Stimulated activated CD4-positive, alpha-beta T cell treated with anti-CD3 and anti-CD28 coated beads, Interleukin-4, amount 100 ng/mL, for 48 hours (primary cell): ENCODE measurements at regions not wholly inside any gene's neighbourhood (a gene's known extent, or its start where the extent isn't known, plus 50 kb on each side); places are given as distances from the start of the nearest gene placed in this dataset.

Experiments
- DNase-seq, 2 donors: peaks; one replicate each; pipeline ENCODE4 v3.0.0-alpha.2; 2020; ENCODE audit warnings: low read depth in 2 of 2

DNA sequence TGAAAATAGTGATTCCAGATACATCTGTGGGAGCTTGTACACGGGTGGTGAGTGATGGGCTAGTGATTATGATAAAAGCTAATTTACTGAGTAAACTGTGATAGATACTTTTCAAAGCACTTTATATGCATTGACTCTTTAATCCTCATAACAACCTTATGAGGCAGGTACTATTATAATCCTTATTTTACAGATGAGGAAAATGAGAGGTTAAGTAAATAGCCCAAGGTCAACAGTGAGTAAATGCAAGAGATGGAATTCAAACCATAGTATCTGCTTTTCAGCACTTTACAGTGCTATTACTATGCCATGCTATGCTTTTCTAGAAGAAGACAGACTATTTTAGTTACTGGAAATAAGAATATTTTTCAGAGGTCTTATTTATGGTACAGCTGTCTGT, 320.9 kb upstream of the CITED2 start:
- no peak for DNase-seq

DNA sequence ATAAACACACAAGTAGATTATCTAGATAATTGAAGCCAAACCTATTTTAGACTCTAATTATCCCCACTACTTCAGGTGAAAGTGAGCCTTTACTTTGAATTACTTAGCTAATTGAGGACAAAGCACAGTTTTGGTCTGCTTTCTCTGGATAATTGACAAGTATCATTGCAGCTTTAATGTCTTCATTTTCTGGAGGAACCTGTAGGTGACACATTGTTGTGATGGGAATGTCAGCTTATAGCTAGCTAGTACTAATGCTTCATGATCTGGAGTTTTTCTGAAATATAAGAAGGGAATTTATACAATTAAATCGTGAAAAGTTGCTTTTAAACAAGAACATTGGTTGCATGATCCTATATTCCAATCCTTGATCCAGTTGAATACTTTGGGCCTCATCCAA, 319.3 kb upstream of the CITED2 start:
- no peak for DNase-seq

DNA sequence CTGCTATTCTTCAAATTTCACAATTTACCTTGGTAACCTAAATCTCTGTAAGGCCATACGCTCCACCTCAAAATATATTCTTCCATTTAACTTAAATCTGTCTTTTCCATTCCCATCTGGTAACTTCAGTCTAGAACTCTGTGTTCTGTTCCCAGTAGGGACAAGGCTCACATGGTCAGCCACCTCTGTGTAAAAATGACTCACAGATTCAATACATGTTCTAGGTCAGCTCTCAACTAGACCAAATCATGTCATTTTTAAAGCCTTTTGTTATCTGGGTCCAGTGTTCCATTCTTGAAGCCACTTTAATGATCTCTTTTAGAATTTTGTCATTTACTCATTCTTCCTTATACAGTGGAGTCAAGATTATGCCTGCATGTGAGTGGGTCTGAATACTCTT, 315.6 kb upstream of the CITED2 start:
- no peak for DNase-seq

DNA sequence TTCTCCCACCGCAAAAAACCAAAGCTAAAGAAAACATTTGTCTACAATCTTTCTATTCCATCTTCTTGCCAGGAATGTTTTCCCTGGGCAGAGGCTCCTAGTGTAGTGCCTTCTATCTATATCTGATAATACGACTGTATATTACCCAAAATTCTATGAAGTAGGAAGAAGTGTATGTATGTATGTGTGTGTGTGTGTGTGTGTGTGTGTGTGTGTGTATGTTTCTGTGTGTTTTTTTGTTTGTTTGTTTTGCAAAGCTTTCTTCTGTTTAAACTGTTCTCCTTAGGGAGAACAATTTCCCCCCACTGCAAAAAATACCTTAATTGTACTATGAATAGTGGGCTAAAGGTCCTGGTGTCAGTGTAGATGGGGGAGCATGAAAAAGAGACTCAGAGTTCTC, 312.6 kb upstream of the CITED2 start:
- no peak for DNase-seq

DNA sequence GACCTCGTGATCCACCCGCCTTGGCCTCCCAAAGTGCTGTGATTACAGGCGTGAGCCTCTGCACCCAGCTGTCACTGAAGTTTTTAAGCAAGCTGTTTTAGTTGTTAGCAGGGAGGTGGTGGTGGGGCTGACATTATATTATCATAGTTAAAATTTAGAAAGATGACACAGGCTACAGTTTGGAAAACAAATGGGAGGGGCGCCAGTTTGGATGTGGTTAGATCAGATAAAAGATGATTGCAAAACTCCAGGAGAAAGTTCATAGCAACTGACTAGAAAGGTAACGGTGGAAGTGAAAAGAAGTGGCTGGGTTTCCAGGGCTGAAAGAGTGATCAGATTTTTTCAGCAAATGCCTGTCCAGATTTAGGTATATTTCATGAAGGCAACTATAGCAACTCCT, 311.9 kb upstream of the CITED2 start:
- DNase-seq: no peak

DNA sequence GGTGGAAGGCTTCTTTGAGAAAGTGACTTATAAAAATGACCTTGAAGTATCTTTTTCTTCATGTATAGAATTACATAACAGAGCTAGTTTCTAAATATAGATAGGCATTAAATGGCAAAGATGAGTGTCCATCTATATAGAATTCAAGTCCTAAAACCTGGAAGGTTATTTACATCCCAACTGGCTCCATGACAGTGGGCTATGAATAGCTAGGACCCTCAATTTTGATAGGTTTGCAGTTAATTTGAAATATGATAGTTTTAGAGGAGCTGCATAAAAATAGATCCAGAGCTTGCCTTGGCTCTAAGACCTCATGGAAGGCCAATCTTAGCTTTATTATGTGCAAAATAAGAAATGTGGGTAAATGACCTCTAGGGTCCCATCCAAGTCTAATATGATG, 310.6 kb upstream of the CITED2 start:
- no peak for DNase-seq

DNA sequence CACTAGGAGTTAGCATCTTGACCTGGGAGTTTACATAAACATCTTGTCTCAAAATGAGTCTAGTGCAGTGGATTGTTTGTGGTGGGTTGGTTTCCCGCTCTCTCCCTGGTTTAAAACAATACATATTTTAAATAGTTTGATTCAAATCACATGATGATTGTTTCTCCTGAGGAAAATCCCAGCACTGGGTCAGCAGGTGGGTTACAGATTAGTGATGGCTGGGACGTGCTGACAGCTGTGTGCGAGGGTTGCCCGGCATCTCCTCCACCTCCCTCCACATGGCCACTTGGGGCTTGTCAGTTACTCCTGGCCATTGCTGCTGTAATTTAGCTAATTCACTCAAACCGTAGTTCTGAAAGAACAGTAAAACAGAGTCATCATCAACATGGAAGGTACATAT, 306.4 kb upstream of the CITED2 start:
- DNase-seq: no peak

DNA sequence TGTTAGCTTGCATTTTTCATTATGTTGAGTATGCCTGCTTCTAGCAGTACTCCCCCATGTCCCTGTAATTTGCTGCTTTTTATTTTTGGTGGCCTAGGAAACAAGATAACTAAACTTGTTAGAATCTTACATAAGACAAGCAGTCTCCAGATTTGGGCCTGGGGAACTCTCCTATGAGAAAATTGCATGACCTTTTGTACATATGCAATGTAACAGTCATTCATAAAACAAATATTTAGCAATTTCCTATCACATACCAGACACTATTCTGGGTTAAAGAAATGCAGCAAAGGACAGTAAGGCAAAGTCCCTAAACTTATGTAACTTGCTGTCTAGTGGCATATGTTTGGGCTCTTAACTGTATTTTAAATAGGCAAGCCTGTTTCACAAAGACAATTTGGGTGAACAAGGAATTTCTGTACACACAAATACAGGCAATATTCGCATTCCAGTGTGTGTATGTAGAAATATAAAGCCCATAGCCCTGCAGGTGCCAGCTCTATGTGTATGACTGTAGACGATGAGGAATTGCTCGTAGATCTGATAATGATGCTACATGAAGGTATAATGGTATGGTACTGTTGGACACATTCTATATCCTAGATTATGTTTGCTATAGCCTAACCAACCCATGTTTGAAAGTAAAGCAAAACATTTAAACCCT, 305.2 kb upstream of the CITED2 start:
- DNase-seq: no peak

DNA sequence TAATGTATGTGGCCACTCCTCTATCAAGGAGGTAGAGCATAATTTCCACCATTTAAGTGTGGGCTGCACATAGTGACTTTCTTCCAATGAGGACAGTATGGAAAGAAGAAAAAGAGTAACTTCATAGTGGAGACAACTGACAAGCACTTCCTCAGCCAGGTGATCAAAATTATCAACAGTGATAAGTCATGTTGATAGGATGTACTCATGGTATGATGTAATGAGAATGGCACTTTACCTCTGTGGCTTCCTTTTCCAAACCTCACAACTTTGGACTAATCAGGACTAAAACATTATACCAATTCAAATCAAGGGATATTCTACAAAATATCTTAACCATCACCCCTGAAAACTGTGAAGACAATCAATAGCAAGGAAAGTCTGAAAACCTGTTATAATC, 302.3 kb upstream of the CITED2 start:
- no peak for DNase-seq

DNA sequence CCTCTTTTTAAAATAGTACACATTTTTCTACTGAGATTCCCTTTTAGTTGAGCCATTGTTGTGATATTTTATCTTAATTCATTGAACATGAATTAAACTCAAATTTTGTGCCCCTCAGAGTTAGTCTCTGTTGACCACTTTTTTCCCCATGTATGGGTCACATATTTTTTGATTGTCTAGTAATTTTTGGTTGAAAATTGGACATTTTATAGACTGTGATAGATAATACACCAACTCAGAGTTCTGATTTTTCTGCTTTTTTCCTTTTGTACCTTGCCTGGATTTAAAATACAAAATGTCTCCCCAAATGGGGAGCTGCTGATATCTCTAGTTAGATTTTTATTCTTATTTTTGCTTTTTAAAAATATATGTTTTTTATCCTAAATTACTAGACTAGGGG, 291.8 kb upstream of the CITED2 start:
- no peak for DNase-seq

DNA sequence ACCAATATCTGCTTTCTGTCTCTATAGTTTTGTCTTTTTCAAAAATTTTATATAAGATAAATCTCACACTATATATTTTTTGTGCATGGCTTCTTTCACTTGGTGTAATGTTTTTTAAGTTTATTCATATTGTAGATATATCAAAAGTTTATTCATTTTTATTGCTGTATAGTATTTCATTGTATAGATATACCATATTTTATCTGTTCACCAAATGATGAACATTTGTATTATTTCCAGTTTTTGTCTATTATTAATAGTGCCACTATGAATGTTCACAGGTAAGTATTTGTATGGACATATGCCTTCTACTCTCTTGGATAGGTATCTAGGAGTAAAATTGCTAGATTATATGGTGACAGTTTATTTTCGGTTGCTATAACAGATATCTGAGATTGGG, 289.5 kb upstream of the CITED2 start:
- no peak for DNase-seq

DNA sequence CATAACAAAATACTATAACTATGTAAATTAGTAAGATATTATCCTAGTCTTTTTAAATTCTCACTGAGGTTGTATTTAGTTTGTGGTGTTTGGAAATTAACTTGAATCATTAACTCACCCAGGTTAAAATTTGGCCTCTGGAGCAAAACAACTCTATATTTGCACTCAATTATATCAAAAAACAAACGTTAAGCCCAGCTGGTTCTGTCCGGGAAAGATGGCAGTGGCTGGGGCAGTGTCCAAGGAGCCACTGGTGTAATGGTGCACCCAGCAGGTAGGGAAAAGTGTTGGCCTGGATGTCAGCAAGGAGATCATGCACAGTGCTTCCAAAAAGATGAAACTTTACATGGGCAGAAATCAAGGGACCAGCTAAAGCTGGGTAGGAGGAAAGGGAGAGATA, 285.3 kb upstream of the CITED2 start:
- no peak for DNase-seq

DNA sequence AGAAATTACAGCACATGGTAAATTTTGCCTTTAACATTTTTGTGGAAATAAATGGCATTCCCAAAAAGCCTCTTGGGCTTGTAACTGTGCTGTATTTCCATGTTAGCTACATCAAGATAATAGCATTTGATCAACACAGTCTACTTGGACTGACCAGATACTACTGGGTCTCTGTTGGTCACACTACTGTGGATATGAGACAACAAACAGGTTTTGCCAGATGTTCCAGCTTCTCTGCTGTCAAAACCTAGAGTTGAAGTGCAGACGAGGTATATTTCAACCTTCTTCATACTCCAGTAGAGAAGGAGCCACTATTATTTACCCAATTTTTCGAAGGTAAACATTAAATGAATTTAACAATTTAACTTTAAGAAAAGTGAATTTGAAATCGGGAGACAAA, 284.7 kb upstream of the CITED2 start:
- no peak for DNase-seq

DNA sequence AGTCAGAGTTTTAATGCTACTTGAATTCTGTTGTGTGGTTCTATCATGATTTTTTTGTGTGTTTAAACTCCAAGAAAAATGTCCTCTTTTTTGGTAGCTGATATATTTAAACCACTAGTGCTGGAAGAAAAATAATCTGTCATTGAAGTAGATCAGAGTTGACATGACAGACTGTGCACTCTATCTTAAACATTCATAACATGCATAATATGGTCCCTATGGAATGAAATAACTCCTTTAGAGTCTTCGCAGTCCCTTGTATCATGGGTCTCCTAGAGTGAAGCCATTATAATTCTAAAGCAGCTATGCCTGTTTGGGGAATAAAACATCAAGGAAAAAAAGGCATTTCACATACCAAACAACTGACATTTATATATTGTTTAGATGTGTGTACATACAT, 282.7 kb upstream of the CITED2 start:
- DNase-seq: no peak

DNA sequence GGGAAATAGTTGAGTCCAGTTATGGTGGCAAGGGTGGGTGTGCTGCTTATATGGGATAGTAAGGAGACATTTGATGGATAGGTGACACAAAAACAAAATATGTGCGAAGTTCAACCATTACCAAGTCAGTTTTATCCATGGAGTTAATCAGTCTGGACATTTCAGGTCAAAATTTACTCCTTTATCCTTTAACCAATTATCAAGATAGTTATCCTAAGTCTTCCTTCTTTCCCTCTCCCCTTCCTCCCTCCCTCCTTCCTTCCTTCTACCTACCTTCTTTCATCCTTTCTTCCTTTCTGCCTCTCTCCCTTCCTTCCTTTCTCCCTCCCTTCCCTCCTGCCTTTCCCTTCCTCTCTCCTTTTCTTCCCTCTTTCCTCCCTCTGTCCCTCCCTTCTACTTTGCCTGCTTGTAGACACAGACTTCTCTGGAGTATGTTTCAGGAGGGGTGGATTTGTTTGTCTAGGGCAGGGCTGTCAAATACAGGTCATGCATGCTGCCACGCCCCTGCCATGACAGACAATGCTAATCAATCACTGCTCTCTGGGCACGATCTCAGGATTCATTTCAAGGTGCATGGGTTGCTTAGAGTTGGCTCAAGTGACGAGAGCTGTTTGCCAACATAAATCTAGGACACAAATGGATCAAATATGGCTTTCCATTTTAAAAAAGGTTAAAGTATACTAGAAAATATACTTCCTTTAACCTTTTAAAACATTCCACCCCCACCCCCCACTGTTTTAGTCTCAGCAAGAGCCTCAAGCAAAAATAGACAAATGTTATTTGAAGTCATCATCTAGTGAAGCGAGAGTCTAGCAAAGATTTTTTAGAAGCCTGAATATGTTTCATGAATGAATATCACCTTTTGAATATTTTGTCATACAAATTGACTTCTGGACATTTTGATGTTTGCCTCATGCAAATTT, 281.6 kb upstream of the CITED2 start:
- DNase-seq: no peak

DNA sequence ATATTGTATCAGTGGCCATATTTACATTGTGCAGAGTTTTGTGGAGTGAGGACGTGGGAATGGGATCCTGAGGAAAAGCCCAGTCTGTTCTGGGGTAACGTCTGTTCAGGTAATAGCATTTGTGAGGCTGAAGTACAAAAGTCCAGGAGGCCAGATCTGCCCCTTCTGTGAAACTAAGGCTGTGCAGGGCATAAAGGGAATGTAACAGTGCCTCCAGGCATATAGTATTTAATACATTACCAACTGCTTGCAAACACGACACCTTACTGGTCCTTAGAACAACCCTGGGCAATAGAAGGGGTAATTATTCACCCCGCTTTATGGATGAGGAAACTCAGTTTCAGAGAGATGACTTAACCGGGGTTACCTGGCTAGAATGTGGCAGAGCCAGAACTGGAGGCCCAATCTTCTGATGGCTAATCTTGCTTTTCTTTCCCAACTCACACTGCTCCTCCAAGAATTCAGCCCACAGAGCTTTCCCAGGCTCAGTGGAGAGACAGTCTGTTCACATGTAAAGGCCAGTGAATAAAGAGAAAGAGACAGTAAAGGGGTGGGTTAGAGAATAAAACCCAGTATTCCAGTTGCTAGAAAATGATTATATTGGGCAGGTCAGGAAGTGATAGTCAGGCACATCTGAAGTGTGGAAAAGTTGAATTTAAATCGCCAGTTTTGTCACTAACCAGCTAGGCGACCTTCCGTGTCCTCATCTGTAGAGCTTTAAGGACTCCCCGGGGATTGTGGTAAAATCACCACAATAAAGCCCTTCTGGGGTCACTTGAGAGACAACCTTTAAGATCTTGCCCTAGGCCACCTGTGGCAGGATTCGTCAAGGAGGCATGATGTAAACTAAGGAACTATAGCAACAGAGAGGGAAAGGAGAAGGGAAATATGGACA, 280.7 kb upstream of the CITED2 start:
- no peak for DNase-seq

DNA sequence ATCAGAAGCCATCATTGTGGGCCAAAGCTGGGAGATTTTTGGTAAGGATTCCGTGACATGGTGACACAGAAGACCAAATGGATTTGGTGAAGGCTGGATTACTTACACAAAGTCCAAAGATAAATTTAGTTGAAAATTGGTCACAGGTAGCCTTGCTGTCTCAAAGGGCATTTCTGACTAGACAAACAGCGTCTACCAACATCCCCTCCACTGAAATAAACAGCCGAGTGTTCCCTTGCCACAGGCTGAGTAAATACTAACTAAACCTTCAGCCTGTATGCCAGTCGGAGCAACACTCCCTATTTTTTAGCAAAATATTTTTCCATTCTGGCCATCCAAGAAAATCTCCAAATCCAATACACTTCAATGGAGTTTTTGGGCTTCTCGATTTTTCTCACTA, 279.9 kb upstream of the CITED2 start:
- no peak for DNase-seq

DNA sequence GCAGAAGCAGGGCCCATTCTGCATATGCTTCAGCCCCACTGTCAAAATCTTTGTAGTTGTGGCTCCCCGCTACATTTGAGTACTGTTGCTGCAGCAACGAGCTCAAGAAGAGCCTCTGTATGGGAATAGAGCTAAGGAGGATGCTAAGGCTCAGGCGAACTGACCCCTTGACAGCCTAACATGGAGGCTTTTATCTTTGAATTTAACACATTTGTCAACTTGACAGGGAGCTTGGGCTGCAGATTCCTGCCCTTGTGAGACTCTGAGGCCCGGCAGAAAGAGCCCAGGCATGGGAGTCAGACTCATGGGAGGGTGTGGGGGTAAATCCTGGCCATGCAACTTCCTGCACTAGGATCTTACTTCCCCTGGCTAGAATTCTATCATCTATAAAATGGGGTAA, 278.7 kb upstream of the CITED2 start:
- no peak for DNase-seq

DNA sequence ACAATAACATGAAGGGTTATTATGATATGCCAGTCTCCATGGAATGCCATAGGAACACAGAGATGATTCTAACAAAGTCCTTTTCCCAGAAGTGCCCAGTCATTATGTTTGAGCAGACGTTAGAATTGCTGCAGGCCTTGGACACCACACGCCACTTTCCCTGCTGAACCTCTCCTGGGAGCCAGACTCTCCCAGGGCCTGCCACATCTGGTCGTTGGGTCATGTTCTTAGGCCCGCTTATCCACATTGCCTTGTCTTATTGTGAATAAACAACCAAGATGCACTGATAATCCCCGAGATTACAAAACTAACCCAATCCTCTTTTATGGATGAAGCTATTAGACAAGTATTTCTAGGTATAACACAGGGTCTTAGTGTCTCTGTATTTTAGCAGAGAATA, 276.5 kb upstream of the CITED2 start:
- no peak for DNase-seq

DNA sequence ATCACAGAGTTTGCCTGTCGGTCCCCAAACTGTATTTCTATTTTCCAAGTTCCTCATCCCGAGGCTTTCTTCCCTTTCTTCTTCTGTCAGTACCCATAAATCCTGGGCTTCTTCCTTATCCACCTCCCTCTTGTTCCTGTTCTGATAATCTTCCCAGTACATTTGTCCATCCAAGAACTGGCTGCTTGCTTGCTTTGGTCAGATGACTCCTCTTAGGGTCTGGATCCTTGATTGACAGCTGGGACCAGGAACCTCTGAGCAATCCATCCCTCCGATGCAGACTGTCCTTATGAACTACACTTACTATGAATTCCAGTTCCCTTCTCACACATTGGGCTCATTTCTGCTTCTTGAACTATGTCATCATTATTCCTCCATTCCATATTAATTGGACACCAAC, 275.3 kb upstream of the CITED2 start:
- no peak for DNase-seq

DNA sequence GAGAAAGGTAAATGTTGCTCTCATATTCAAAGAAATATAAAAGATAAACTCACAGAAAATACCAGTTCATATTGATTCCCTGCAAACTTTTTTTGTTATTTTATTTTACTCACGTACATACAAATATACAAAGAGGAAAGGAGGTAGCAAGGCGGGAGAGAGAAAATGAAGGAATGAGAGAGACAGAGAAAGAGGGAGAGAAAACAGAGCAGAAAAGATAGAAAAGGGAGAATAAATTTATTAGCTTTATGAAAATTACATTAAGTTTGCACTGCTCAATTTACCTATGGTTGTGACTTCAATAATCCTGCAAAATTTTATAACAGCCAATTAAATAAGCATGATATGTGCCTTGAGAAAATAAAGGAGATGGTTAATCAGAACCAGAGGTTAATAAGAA, 274.7 kb upstream of the CITED2 start:
- no peak for DNase-seq

DNA sequence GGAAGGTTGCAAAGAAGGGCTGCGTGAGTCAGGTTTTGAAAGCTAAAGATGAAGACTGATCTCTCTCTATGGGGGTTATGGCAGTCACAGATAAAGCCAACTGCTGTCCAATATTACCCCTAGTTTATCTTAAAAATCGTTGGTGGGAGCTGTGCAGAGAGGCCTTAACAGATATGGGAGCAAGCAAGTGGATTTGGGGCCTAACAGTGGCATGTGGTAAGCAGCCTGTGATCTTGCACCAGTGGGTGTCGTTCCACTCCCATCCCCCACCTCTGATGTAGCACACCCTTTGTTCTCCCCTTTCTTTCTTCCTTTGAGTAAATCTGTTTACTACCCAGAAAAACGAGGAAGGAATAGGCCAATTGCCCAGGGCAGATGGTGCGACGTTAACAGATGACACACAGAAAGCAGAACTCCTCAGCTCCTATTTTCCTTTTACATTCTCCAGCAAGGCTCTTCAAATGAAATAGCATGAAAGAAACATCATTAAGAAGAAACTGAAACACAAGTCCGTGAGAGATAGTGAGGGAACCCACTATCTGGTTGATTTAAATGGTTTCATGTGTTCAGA, 274.1 kb upstream of the CITED2 start:
- DNase-seq: no peak
